GM13976 (cell line): ENCODE measurements at regions not wholly inside any gene's neighbourhood (a gene's known extent, or its start where the extent isn't known, plus 50 kb on each side); places are given as distances from the start of the nearest gene placed in this dataset.
A peak's percentile ranks its signal among the peaks of the same experiment; 100 is the strongest.

Experiments
- DNase-seq: peaks from one replicate; pipeline ENCODE4 v3.0.0; 2012; ENCODE audit warnings: low spot score
- in situ Hi-C: fragments of 300-500 bp; cut with MboI; formaldehyde crosslinking; loops from one replicate; pipeline ENCODE4 v1.12.0; 2022; ENCODE audit warnings: low sequenced_read_pairs, mixed read lengths, inconsistent platforms; ENCODE audit not compliant: unreplicated experiment
- TF ChIP-seq, protein P1 (sequence below): IDR thresholded peaks from 2 replicates; pipeline ENCODE4 v1.5.1; 2012; ENCODE audit warnings: borderline replicate concordance, mild to moderate bottlenecking; ENCODE audit not compliant: insufficient read depth; ENCODE audit errors: extremely low read depth, missing control alignments, control extremely low read depth

DNA sequence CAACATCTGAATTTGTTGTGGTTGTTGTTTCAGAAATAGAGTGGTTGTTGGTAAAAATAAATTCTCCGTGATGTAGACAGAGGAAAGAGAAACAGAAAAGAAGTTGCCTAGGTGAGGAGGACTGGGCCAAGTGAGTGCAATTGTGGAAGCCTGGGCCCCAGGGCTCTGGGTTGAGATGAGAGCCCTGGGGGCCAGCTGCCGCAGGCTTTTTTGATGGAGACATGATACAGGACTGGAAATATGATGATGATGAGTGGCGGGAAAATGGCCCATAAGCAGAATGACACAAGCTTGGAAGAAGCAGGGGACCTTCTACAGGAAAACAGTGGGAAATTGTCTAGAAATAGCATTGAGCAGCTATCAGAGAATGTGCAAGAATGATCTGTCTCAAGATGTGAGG, 181.8 kb downstream of the TDRD15 start:
- in situ Hi-C loops: loop anchor here (25.0 kb wide), 1 partner anchor 268 kb away; the partner anchor contains the start of gene APOB
- no peak for DNase-seq

DNA sequence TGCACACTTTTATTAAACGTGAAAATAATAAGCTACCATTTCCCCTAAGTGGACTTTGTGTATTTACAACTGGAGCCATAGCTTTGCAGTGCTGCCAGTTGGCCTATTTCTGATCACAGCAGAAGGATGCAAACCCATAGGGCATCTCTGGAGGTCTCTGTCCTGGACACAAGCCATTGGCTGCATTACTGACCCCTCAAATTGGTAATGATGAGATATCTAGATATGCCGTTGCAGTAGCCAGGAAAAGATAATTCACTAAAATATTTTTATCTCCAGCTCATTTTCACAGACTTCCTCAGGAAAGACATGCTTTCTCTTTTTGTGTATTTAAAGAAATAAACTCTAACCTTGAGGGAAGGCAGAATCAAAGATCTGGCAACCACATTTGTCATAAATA, 182.5 kb downstream of the TDRD15 start:
- TF ChIP-seq, protein P1, sequence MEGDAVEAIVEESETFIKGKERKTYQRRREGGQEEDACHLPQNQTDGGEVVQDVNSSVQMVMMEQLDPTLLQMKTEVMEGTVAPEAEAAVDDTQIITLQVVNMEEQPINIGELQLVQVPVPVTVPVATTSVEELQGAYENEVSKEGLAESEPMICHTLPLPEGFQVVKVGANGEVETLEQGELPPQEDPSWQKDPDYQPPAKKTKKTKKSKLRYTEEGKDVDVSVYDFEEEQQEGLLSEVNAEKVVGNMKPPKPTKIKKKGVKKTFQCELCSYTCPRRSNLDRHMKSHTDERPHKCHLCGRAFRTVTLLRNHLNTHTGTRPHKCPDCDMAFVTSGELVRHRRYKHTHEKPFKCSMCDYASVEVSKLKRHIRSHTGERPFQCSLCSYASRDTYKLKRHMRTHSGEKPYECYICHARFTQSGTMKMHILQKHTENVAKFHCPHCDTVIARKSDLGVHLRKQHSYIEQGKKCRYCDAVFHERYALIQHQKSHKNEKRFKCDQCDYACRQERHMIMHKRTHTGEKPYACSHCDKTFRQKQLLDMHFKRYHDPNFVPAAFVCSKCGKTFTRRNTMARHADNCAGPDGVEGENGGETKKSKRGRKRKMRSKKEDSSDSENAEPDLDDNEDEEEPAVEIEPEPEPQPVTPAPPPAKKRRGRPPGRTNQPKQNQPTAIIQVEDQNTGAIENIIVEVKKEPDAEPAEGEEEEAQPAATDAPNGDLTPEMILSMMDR: no peak
- in situ Hi-C loops: loop anchor here (25.0 kb wide), 1 partner anchor 269 kb away; the partner anchor contains the start of gene APOB
- DNase-seq: no peak

More for the DNA sequence above, 181.8 kb downstream of the TDRD15 start:
- TF ChIP-seq, protein P1: no peak

DNA sequence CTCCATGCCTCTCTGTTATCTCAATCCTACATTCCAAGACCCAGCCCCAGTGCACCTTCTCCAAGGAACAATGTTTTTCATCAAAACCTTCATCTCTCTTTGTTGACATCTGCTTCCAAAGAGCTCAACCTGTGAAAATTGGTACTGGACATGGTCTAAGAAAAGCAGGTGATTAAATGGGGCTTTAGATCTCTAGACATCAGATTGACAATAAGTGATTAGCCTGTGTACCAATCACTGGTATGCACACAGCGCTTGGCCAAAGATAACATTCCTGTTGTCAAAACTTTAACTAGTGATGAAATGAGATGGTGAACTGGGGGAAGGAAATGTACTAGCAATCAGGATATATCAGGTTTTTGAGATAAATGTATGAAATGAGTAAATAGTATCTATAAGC, 183.3 kb downstream of the TDRD15 start:
- DNase-seq: no peak
- TF ChIP-seq, protein P1: no peak
- in situ Hi-C loops: loop anchor here (25.0 kb wide), 1 partner anchor 270 kb away; the partner anchor contains the start of gene APOB

DNA sequence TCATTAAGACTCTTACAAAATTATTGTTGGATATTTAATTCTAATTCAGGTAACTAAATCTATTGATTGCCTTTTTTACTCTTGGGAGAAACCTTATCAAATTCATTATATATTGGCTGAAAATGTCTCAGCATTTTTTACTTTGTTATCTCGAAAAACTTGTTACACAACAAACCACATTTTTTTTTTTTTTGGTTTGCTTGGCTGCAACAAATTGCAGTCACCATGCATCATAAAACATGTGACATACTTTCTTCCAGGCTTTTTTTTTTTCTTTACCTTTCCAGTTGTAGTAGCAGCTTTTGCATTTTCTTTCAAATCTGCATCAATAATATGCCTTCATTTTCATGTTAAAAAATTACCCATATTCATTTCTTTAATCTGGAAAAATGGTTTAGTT, 186.7 kb downstream of the TDRD15 start:
- TF ChIP-seq, protein P1: no peak
- DNase-seq: no peak
- in situ Hi-C loops: loop anchor here (25.0 kb wide), 1 partner anchor 273 kb away; the partner anchor contains the start of gene APOB

DNA sequence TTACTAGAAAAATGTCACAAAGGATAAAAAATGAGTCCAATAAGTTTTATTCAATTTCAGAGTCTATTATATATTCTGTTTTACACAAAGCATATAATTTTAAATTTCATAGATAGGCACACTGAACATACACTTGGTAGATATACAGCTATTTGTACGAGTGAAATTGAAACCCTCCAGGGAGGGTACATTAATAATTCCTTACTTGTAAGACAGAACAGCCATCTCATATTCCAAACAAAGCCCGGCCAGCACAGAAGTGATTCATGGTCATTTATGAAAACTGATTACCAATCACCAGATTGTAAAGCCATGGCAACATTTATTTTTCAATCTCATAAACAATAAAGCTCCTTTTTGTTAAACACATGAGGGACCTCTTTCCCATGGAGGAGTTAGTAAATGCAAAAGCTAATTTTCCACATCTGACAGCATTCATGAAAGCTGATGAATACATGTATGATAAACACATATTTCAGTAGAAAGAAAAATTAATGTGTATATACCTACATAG, 190.6 kb downstream of the TDRD15 start:
- TF ChIP-seq, protein P1: no peak
- in situ Hi-C loops: loop anchor here (25.0 kb wide), 1 partner anchor 277 kb away; the partner anchor contains the start of gene APOB

DNA sequence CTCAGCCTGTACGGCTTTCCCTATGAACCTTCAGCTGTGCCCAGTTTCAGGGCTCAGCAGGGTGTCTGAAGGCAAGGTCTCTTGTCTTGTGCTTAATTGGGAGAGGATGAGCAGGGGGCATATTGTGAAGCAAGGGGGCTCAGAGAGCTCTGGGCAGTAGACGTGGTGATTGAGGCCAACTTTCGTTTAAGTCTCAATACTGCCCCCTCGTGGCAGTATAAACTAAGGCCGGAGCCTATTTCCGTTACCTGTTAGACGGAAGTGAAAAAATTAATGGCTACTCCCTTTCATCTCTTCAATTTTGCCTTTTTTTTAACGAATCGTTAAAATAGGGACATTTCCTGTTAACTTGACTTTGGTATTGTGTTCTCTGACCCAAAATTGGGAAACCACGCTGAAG, 193.4 kb downstream of the TDRD15 start:
- in situ Hi-C loops: loop anchor here (25.0 kb wide), 1 partner anchor 280 kb away; the partner anchor contains the start of gene APOB
- peak; percentile 49 for DNase-seq
- TF ChIP-seq, protein P1: peak; percentile 58

More for the DNA sequence above, 190.6 kb downstream of the TDRD15 start:
- DNase-seq: no peak

DNA sequence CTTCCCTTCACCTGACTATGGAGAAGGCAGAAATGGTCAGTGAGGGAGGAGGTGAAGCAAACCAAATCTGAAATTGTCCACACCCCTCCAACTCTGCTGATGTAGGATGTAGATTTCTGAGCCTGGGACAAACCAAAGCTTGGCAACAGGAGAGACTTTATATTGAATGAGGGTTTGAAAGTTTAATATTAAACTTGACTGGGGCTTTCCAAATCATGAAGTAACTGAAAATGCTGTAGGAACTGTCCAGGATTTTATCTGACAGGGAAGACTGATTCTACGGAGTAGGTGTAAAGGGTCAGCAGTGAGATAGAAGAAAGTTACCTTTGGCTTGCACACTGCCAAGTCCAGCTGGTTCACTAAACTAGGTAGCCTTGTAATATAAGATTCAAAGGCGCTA, 194.5 kb downstream of the TDRD15 start:
- in situ Hi-C loops: loop anchor here (25.0 kb wide), 1 partner anchor 281 kb away; the partner anchor contains the start of gene APOB
- no peak for DNase-seq
- TF ChIP-seq, protein P1: no peak
